ENCODE measurements at regions not wholly inside any gene's neighbourhood (a gene's known extent, or its start where the extent isn't known, plus 50 kb on each side); places are given as distances from the start of the nearest gene placed in this dataset.

- DNase-seq (ENCODE audit: low spot score), result no peak
- POLR2A ChIA-PET (ENCODE audit: low non-redundant PET), result no interaction called here
- H3K27ac ChIP-seq, result no peak overlapping the region
- CTCF ChIA-PET, result no interaction called here
- TF ChIP-seq, protein P1, sequence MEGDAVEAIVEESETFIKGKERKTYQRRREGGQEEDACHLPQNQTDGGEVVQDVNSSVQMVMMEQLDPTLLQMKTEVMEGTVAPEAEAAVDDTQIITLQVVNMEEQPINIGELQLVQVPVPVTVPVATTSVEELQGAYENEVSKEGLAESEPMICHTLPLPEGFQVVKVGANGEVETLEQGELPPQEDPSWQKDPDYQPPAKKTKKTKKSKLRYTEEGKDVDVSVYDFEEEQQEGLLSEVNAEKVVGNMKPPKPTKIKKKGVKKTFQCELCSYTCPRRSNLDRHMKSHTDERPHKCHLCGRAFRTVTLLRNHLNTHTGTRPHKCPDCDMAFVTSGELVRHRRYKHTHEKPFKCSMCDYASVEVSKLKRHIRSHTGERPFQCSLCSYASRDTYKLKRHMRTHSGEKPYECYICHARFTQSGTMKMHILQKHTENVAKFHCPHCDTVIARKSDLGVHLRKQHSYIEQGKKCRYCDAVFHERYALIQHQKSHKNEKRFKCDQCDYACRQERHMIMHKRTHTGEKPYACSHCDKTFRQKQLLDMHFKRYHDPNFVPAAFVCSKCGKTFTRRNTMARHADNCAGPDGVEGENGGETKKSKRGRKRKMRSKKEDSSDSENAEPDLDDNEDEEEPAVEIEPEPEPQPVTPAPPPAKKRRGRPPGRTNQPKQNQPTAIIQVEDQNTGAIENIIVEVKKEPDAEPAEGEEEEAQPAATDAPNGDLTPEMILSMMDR (conservative IDR thresholded peaks at IDR 0.05; ENCODE audit: low read depth), result no peak
Observed at GRCh38 chr6:93059911-93060310, 359.4 kb downstream of the EPHA7 start.

DNA sequence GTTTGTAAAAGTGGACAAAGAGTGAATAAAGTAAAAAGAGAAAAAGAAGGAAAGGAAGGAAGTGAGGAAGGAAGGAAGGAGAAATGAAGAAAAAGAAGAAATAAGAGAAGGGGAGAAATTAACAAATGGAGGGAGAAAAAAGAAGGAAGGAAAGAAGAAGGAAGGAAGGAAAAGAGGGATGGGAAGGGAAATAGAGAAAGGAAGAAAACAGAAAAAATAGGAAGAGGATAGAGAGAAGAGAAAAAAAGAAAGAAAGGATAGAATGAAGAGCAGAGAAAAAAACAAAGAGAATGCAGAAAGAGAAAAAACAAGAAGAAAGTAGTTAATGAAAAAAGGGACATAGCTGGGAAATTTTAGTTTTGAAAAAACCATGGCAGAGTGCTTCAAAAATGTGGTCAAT lies 361.8 kb downstream of the EPHA7 start:
- POLR2A ChIA-PET (ENCODE audit: low non-redundant PET), result no interaction called here
- TF ChIP-seq, protein P1 (conservative IDR thresholded peaks at IDR 0.05; ENCODE audit: low read depth), result no peak
- CTCF ChIA-PET, result no interaction called here
- no peak overlapping the region for H3K27ac ChIP-seq
- no peak for DNase-seq (ENCODE audit: low spot score)

DNA sequence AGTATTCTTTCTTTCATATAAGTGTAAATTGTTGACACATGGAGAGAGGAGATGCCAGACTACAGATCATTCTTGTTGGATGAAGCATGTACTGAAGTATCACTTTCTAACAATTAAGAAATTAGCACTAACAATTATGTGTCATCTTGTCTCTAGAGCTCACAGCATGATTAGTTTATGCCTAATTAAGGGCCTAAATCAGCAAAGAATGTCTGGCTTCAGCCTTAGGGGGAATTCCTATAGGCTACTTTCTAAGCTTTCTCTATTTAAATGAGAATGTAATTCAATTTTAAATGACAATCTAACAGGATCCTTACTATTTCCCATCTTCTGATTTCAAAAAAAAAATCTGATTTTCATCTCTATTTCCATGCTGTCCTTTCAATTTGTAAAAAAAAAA lies 371.0 kb downstream of the EPHA7 start:
- CTCF ChIA-PET, result no interaction called here
- DNase-seq (ENCODE audit: low spot score), result no peak
- POLR2A ChIA-PET (ENCODE audit: low non-redundant PET), result no interaction called here
- TF ChIP-seq, protein P1 (conservative IDR thresholded peaks at IDR 0.05; ENCODE audit: low read depth), result no peak
- no peak overlapping the region for H3K27ac ChIP-seq

- no peak overlapping the region for H3K27ac ChIP-seq
- TF ChIP-seq, protein P1 (conservative IDR thresholded peaks at IDR 0.05; ENCODE audit: low read depth), result no peak
- ChIA-PET CTCF (interaction anchor here (0.7 kb wide), 1 partner anchor 123 kb away, joined by 3 read pairs; no protein-coding TSS in a partner anchor), POLR2A (ENCODE audit: low non-redundant PET) (no interaction called here)
- DNase-seq (ENCODE audit: low spot score), result no peak
Observed at GRCh38 chr6:93047033-93047432, 372.3 kb downstream of the EPHA7 start.

DNA sequence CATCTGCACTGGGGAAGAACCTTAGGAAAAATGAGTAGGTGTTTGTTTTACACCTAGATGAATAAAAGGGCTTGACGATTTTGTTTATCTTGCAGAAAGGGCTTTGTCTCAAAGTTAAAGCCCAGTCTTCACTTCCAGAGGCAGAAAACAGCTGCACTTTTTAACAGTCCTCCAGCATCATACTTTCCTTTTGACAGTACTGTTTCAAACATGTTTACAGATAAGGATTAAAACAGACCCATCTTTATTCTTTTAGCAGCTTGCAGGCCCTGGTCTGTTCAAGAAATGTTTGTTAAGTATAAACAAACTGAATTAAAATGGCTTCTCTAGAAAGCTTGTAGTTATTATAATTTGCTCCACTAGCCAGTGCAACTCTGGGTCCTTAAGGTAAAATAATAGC lies 374.2 kb downstream of the EPHA7 start:
- CTCF ChIA-PET, result no interaction called here
- no peak for DNase-seq (ENCODE audit: low spot score)
- TF ChIP-seq, protein P1 (conservative IDR thresholded peaks at IDR 0.05; ENCODE audit: low read depth), result no peak
- no peak overlapping the region for H3K27ac ChIP-seq
- POLR2A ChIA-PET (ENCODE audit: low non-redundant PET), result no interaction called here

- no peak overlapping the region for H3K27ac ChIP-seq
- no peak for DNase-seq (ENCODE audit: low spot score)
- ChIA-PET CTCF (no interaction called here), POLR2A (ENCODE audit: low non-redundant PET) (no interaction called here)
- TF ChIP-seq, protein P1 (conservative IDR thresholded peaks at IDR 0.05; ENCODE audit: low read depth), result no peak
Observed at GRCh38 chr6:93040375-93040774, 379.0 kb downstream of the EPHA7 start.

DNA sequence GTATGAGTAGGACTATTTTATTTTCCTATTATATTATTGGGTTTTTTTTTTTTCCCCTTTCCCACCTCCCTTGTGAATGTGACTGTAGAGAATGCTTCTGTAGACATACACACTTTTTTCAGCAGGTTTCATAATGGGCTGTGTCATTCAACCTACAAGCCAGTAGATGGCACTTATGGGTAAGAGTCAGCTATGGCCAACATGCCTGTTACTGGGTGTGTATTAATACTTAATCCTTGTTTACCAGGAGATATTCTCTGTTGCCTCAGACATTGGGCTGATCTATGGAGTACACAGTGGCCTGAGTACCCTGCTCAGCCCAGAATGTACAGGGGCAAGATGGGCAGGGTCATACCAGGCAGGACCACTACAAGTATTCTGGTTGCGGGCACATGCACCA lies 382.5 kb downstream of the EPHA7 start:
- no peak for DNase-seq (ENCODE audit: low spot score)
- no peak overlapping the region for H3K27ac ChIP-seq
- TF ChIP-seq, protein P1 (conservative IDR thresholded peaks at IDR 0.05; ENCODE audit: low read depth), result no peak
- ChIA-PET CTCF (no interaction called here), POLR2A (ENCODE audit: low non-redundant PET) (no interaction called here)
